GM12875 (cell line): ENCODE measurements at regions not wholly inside any gene's neighbourhood (a gene's known extent, or its start where the extent isn't known, plus 50 kb on each side); places are given as distances from the start of the nearest gene placed in this dataset.

Source experiments
- H3K4me3 ChIP-seq: one replicate; pipeline ENCODE4 v1.5.1; 2011; ENCODE audit warnings: low read depth, low read length, control low read depth
- CTCF ChIP-seq: IDR thresholded peaks from 2 replicates; pipeline ENCODE4 v1.5.1; 2011; ENCODE audit warnings: low read depth, mild to moderate bottlenecking, control low read depth, inconsistent platforms, low read length, moderate library complexity, borderline replicate concordance; ENCODE audit not compliant: insufficient read depth

- no peak for TF ChIP-seq CTCF
- H3K4me3 ChIP-seq, result no peak overlapping the region
Measured at GRCh38 chr6:140044626-140045025, 670.2 kb upstream of the CITED2 start.

GRCh38 chr6:140043762-140044378 is 669.4 kb upstream of the CITED2 start:
- no peak overlapping the region for H3K4me3 ChIP-seq
- no peak for TF ChIP-seq CTCF

GRCh38 chr6:140043357-140043756 is 668.9 kb upstream of the CITED2 start:
- no peak for TF ChIP-seq CTCF
- H3K4me3 ChIP-seq, result no peak overlapping the region

- no peak overlapping the region for H3K4me3 ChIP-seq
- TF ChIP-seq CTCF, result no peak
Measured at GRCh38 chr6:140041571-140042332, 667.3 kb upstream of the CITED2 start.

- H3K4me3 ChIP-seq, result no peak overlapping the region
- no peak for TF ChIP-seq CTCF
Measured at GRCh38 chr6:140041056-140041455, 666.6 kb upstream of the CITED2 start.

- no peak overlapping the region for H3K4me3 ChIP-seq
- no peak for TF ChIP-seq CTCF
Measured at GRCh38 chr6:140040396-140040795, 665.9 kb upstream of the CITED2 start.

GRCh38 chr6:140039364-140039763 is 664.9 kb upstream of the CITED2 start:
- no peak overlapping the region for H3K4me3 ChIP-seq
- no peak for TF ChIP-seq CTCF
